Skeletal muscle cell (primary cell): ENCODE measurements at regions not wholly inside any gene's neighbourhood (a gene's known extent, or its start where the extent isn't known, plus 50 kb on each side); places are given as distances from the start of the nearest gene placed in this dataset.
"Not testable (repeated sequence)": the region's sequence is repeated elsewhere in the genome, so short reads cannot be mapped to it uniquely, and the experiment has no call there.

Experiments used
- DNase-seq: peaks from one replicate; pipeline ENCODE4 v3.0.0-alpha.2; 2010; ENCODE audit warnings: low read depth
- H3K4me3 ChIP-seq: 2 replicates; pipeline ENCODE4 v1.5.1; 2011; ENCODE audit warnings: low read depth, mild to moderate bottlenecking, control low read depth, low read length, moderate library complexity

DNA sequence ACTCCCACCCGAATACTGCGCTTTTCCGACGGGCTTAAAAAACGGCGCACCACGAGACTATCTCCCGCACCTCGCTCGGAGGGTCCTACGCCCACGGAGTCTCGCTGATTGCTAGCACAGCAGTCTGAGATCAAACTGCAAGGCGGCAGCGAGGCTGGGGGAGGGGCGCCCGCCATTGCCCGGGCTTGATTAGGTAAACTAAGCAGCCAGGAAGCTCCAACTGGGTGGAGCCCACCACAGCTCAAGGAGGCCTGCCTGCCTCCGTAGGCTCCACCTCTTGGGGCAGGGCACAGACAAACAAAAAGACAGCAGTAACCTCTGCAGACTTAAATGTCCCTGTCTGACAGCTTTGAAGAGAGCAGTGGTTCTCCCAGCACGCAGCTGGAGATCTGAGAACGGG, 89.5 kb downstream of the MRPL36 start:
- not testable (repeated sequence) for DNase-seq, H3K4me3 ChIP-seq

DNA sequence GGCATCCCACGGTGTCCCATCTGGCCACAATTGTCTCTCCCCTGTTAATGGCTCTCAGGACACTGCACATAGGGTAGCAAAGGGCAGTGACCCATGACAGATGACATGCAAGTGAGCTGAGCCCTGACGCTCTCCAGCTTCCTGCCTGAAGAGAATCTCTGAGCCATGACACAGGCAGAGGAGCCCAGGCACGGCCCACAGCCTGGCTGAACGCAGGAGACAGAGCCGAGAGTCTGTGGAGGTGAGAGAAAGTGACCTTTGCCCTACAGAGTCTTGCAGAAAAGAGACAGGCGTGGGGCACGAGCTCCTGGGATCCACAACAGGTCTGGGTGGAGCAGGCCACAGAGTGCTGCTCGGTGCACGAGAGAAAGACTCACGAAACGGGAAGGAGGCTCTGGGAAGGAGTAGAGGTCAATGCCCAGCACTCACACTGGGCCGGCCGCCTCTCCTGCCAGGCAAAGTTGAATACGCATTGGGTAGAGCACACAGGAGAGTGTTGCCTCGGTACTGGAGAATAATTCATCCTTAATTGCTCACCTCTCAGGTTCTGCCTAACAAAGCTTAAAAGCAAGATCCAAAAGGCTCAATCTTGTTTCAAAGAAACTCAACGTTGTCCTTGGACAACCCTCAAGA, 90.3 kb downstream of the MRPL36 start:
- H3K4me3 ChIP-seq = no peak overlapping the region
- no peak for DNase-seq

DNA sequence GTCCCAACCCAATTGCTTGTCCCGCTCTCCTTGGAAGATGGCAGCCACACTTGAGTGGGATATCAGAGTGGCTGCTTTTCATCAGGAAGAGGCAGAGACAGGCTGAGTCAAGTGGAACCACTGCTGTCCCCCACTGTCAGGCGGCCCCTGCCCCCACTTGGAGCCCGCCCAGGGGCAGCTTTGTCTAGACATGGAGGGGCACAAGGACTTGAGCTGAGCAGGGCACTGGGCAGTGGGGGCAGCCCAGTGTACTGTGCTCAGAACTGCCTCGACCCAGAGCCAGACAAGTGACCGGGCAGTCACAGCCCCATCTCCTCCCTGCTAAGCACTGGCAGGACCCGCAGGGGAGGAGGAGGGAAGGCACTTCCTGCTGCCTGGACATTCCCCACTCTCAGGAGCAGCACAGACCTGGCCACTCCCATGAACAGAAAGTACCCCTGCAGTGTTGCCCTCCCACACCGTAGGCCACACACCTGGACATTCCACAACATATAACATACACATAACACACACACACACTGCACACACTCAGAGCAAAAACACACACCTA, 91.0 kb downstream of the MRPL36 start:
- no peak overlapping the region for H3K4me3 ChIP-seq
- no peak for DNase-seq

DNA sequence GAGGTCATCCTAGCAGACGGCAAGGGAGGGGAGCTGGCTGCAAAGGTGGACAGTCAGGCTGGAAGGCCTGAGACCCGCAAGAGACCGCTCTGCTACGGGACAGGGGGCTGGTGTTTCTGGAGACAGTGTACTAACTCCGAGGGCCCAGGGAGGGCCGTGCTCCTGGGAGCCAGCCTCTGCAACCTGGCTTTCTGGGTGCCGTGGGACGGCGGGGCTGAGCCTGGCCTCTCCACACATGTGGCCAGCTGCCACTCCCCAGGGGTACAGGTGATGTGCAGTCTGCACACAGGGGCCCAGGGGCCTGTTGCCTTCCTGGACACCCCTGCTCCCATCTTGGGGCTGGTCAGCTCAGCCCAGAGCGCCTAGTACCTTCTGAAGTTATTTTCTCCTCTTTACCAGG, 92.2 kb downstream of the MRPL36 start:
- H3K4me3 ChIP-seq = no peak overlapping the region
- no peak for DNase-seq

DNA sequence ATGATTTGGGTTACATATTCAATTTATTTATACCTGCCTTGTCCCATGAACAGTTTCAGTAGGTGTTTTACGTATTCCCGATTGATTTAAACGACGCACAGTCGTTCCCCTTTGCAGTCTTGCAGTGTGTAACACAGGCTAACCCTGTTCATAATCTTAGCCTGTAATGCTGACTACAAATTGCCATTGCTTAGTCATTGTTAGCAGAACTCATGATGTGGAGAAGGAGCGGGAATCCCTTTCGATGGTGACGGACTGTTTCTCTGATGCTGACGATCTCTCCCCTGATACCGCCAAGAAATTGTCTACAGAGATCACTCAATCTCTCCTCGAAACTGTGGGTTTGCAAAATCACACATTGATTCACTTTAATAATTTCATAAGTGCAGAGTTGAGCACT, 93.2 kb downstream of the MRPL36 start:
- DNase-seq = no peak
- H3K4me3 ChIP-seq = no peak overlapping the region

DNA sequence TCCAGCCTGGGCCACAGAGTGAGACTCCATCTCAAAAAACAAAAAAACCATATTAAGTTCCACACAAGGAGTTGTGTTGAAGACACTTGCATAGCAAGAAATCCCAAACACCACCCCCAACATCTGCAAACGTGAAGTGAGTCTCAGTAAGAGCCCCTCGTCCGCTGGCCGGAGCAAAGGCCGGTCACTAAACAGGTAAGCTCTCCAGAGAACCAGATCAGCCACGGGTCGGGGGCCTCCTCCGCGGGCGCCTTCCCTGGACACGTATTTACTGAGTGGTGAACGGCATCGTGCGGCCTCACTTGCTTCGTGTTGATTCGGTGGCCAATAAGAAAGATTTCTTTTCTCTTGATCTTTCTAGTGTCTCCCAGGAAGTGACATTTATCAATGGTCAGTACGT, 93.6 kb downstream of the MRPL36 start:
- no peak for DNase-seq
- no peak overlapping the region for H3K4me3 ChIP-seq

DNA sequence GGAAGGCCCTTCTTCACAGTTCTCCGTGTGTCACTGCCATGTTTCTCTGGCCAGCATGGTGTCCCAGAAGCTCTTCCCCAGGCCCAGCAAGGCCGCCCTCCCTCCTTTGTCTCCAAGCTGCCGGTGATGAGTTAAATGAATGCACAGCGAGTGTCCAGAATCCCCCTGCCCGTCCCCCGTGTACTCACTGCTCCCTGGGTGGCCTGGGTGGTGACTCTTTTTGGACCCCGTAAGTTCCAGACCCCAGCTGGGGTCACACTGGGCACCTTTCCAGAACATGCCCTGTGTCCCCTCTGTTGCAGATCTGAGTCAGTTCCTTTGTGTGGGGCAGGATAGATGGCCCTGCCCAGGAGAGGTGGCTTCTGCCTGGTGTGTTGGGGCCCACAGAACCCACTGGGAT, 95.0 kb downstream of the MRPL36 start:
- DNase-seq = no peak
- no peak overlapping the region for H3K4me3 ChIP-seq

DNA sequence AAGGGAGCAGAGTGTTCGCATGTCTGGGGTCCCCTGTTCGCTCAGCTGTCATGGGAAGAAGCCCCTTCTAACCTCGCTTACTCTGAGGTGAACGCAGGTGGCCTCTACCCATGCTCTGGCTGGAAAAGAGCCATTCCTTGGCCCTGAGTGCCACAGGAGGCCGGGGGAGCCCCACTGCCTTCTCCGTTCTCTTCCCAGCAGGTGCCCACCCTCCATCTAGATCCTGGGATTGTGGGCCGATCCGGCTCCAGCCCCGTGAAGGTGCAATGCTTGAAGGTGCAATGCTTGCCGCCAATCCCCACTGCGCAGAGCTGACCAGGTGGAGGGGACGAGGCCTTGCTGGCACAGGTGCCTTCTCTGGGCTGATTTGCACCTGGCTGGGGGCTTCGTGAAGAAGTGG, 95.4 kb downstream of the MRPL36 start:
- DNase-seq = no peak
- H3K4me3 ChIP-seq = no peak overlapping the region

DNA sequence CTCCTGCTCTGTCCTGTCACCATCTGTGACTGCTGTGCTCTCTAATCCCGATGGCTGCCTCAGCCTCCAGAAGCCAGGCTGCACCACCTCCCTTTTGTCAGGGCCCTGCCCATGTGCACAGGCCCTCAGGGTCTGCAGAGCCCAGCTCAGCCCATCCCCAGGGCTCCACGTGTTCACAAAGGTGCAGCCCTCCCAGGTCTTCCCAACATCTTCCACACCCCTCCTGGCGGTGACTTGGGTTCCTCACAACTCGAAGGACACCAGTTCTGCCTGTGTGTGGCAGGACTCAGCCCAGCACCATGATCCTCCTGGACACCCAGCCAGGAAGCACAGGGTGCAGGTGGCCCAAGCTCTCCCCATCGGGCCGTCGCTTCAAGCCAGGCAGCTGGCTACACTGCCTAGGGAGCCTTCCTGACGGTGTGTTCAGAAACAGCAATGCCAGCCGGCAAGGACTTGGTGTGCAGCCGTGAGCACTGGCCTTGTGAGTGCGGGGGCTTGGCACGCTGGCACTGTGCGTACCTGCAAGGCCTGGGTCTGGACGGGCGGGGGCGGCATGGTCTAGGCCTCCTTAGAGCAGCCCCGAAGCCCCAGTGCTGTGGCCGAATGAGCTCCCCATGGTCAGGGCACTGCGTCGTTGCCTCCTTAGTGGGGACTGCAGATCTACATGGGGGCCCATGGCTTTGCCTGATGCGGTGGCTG, 96.1 kb downstream of the MRPL36 start:
- no peak overlapping the region for H3K4me3 ChIP-seq
- no peak for DNase-seq

DNA sequence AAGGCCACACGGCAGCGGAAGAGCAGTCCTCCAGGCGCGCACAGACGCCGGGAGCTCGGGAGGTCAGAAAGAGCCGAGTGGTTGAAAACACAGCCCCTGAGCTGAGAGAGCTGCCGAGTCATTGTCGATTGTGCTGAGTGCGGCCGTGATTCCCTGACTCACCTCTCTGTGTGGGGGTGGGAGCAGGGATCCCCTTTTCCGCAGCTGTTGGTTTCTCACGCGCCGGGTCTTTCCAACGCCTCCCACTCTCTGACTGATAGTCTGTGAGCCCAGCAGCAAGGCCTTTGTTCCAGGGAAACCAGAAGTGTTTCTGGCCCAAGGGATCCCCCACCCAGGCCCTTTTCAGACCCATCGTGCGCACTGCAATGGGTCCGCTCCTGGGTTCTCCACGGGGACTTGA, 97.3 kb downstream of the MRPL36 start:
- no peak overlapping the region for H3K4me3 ChIP-seq
- no peak for DNase-seq

DNA sequence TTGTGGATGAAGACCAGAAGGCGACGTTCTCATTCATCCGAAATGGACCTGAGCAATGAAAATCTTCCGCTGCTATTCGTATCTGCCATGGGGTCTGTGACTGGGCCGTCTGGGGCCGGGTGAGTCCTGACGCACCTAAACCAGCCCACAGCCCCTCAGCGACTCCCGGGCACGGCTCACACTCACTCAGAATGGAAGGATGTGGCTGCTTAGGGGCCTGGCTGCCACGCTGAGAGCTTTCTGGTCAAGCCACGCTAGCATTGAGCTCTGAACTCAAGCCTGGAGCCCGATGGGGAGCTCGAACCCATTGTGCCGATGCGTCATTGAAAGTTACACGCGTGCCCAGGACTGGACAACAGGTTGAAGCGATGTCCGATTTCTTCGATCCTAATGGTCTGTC, 97.8 kb downstream of the MRPL36 start:
- H3K4me3 ChIP-seq = no peak overlapping the region
- no peak for DNase-seq

DNA sequence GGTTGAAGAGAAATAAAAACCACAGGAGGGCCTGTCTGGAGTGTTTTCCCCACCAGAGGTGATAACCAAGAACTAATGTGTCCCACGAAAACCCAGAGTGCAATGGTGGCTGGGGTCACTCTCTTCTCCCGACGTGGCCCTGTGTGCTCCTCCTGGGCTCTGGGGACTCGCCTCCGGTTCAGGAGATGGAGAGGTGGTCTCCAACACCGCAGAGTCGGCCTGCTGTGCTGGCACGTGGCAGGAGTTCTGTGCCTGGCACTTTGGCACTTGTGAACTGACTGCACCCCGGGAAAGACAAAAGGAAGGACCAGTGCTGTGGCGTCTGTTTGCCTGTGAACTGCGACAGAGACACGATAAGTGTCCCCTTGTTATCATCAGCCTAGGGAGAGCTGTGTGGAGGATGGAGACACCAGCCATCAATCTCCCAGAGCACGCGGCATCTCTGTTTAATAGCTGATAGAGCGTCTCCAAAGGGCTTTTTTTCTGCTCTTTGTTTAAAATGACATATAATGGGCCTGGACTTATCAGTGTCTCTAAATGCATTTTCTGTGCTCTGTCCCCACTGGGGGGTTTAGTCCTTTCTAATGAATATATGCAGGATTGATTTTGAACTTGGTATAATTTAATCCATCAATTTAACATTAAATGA, 98.3 kb downstream of the MRPL36 start:
- no peak for DNase-seq

DNA sequence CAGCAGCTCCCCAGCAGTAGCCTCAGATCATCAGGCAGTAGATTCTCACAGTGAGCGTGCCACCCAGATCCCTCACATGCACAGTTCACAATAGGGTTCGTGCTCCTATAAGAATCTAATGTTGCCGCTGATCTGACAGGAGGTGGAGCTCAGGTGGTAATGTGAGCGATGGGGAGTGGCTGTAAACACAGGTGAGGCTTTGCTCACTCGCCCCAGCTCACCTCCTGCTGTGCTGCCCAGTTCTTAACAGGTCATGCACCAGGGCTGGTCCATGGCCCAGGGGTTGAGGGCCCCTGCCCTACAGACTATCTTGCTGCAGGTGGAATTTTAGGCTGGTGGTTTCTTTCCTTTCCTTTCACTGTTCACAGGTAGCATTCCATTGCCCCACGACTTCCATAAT, 100.2 kb downstream of the MRPL36 start:
- no peak overlapping the region for H3K4me3 ChIP-seq
- DNase-seq = no peak

More for the DNA sequence above, 98.3 kb downstream of the MRPL36 start:
- H3K4me3 ChIP-seq = no peak overlapping the region

DNA sequence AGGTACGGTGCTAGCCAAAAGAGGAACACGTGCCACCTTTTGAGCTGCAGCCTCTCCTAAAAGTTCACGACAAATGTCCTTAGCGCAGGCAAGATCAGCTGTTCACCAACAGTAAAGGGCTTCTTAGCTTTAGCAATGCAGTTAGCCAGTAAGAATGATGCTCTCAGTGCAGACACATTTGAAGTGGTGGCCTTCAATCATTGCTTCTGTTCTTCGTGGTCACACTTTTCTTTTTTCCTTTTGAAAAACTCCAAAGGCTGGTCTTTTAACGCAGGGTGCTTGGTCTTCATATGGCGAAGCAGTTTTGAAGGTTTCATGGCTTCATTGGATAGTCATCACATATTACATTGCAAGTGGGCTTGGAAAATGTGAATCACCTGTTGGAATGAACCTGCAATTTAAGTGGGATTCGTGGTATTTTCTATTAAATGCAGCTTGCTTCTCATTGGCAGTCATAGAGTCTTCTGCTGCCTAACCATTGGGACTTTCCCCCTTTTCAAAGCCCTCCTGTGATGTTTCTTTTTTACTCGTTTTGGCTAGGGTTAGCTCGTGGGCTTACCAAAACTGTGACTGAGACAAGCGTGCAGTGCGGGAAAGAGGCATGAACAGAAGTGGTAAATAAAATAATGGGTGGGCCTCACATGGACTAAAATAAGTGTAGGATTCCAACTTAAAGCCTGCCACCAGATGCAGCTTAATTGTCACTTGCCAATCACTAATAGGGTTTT, 100.9 kb downstream of the MRPL36 start:
- DNase-seq = no peak
- H3K4me3 ChIP-seq = no peak overlapping the region

DNA sequence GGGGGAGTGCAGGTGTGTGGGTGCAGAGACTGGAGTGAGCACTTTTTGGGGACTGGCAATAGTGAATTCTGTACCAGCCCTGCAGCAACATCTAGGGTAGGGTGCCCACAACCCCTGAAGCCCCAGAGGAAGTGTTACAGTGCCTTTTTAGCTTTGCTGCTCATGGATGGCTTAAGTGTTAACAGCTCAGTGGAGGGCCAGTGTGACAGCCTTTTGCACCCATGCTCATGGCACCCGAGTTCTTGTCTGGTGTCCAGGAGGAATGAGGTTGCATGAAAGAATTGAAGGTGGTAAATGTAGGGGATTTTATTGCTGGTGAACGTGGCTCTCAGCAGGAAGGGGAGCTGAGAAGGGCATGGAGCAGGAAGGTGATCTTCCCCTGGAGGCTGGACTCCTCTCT, 107.3 kb downstream of the MRPL36 start:
- no peak overlapping the region for H3K4me3 ChIP-seq
- no peak for DNase-seq

DNA sequence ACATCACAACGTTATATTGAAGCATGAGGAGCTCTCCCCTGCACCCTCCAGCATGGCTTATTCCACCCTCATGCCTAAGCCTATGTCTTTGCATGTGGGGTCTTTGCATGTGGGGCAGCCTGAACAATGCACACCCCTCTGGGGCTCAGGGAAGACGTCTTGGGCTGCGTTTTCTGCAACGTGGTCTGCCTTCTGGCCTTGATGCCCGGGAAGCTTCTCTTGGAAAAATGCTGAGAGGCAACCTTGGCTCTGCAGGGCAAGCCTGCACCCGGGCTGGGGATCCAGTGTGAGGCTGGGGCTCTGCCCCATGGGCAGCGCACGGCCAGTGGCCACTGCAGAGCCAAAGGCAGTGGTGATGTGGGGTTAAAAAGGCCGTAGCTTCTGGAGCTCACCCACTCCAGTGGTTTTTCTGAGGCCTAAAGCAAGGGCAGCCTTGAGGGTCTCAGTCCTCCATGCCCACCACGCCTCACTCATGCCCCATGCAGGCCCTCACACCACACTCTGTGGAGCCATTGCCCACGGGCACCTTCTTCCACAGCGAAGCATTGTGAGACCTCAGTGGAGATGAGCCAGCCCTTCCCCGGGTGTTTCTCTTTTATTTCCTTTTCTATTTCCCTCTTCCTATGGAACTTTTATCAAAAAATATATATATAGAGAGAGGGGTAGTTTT, 112.2 kb downstream of the MRPL36 start:
- no peak for DNase-seq
- H3K4me3 ChIP-seq = no peak overlapping the region

DNA sequence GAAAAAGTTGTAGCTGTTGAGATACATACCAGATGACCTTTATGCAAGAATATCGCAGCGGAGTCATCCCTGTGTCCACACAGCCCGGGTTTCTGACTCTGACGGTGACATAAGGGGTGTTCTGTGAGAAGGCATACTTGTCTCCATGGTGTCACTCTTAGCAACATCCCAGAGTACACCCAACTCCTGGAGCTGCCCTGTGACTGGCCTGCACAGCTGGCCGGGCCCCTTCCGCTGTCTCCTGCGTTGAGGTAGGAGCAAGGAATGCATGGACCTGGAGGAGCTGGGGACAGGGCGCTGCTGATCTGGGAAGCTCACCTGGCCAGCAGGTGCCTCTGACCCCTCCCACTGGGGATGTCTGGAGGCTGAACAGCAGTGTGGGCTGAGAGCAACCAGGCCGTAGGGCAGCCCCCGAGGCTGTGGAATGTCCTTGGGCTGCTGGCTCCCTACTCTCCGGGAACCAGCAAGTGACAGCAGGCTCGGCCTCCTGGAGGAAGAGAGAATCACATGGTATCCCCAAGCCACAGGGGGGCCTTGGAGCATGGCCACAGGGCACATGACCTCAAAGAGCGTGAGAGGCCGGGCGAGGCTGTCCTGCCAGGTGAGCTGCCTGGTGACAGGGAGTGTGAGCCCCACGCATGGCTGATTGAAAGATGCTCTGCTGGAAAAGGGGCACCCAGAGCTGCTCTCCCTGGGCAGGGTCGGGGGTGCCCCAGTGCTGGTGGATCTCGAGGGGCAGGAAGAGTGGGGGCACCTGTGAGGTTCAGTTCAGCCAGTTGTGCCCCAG, 113.4 kb downstream of the MRPL36 start:
- DNase-seq = no peak
- H3K4me3 ChIP-seq = no peak overlapping the region

DNA sequence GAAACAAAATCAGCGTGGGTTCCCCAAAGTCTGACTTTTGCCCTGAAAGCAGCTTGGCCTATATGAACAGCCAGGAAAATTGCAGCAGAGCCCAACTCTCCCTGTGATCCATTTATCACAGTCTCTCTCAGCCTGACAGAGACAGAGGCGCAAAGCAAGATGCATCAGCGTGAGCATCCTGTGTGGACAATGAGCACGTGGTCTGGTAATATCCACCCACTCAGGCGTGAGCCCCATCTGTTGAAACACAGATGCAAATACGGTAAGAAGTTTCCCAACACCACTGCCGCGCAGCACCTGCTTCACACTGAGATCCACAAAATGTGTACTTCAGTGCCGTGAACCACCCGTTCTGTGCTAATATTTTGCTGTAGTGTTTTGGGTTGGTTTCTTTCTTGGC, 114.6 kb downstream of the MRPL36 start:
- no peak for DNase-seq
- no peak overlapping the region for H3K4me3 ChIP-seq

DNA sequence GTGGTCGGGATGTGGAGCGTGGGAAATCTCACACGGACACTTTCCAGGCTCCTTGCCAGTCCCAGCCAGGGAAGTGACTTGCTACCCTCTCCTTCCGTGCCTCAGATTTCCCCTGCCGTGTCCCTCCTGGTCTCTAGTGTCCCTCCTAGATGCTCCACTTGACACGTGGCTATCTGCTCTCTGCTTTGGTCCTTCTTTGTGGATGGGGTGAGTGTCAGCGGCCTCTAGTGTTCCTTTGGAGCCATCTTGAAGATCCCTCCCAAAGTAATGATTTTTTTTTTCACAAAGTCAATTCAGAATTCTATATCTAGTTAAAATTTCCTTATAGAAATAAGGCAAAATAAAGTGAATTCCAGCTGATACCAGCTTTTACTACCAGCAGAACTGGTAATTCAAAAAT, 117.7 kb downstream of the MRPL36 start:
- DNase-seq = no peak
- no peak overlapping the region for H3K4me3 ChIP-seq
